ENCODE measurements at regions not wholly inside any gene's neighbourhood (a gene's known extent, or its start where the extent isn't known, plus 50 kb on each side); places are given as distances from the start of the nearest gene placed in this dataset.

DNA sequence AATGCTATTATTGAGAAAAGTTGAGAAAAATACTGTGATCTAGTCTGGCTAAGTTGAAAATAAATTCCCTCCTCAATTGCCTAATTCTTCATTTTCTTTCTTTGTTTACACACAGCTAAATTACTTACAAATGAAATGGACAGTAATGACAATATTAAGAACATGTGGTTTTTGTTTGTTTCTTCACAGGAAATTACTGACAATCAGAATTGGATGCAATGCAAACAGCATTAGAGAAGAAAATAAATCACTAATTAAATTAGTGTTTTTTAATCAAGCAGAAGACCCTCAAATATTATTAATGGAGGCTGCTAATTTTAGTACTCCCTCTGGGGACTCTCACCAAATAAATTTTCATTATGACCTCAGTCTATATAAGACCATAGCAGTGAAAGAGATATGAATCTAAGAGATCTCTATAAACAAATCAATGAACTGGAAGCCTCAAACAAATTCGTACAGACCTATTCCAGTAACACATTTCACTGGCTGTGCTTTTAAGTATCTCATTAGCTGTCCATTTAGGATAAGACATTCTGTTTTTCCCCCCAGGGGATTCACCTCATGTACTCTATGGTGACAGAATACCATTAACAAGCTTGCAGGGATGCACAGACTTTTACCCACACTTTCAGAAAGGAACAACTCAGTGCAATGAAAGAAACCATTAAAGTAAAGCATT lies 202.0 kb upstream of the DGKB start:
- Histone ChIP-seq H3K4me3 (no peak overlapping the region), H3K27ac (no peak overlapping the region), H3K36me3 (ENCODE audit: low read depth, missing control alignments) (no peaks in the 10 kb centered on the region), H3K9me3 (no peaks in the 10 kb centered on the region), H3K27me3 (no peaks in the 10 kb centered on the region), H3K4me1 (no peaks in the 10 kb centered on the region)
- DNase-seq: no peak
- TF ChIP-seq POLR2A (IDR thresholded peaks at IDR 0.05): no peak
- TF ChIP-seq, protein P1, sequence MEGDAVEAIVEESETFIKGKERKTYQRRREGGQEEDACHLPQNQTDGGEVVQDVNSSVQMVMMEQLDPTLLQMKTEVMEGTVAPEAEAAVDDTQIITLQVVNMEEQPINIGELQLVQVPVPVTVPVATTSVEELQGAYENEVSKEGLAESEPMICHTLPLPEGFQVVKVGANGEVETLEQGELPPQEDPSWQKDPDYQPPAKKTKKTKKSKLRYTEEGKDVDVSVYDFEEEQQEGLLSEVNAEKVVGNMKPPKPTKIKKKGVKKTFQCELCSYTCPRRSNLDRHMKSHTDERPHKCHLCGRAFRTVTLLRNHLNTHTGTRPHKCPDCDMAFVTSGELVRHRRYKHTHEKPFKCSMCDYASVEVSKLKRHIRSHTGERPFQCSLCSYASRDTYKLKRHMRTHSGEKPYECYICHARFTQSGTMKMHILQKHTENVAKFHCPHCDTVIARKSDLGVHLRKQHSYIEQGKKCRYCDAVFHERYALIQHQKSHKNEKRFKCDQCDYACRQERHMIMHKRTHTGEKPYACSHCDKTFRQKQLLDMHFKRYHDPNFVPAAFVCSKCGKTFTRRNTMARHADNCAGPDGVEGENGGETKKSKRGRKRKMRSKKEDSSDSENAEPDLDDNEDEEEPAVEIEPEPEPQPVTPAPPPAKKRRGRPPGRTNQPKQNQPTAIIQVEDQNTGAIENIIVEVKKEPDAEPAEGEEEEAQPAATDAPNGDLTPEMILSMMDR (IDR thresholded peaks at IDR 0.05): no peak
- 23 to 36% methylated on average over 1 of the region's 1 CpG for WGBS, 2 donors
- intact Hi-C loops (cut with DNase I; ENCODE audit: low total_unique reads): no loop called here

DNA sequence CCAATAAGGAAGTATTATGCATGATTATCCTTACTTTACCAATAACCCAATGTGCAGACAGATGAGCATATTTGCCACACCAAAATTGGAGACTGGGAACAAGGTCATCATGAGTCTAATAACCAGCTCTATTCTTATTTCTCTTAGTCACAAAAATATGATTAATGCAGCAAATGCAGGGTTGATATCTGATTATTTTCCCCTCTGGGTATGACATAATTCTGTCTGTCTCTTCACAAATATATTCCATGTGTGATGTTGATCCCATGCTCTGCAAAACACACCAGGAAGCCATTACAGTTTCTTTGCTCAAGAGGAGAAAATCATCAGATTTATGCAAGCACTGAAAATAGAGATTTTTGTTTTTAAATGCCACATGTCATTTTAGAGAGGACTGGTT lies 196.5 kb upstream of the DGKB start:
- no peak overlapping the region for H3K27ac ChIP-seq
- no peaks in the 10 kb centered on the region for H3K9me3 ChIP-seq
- no peak overlapping the region for H3K4me3 ChIP-seq
- TF ChIP-seq, protein P1 (IDR thresholded peaks at IDR 0.05): no peak
- no peaks in the 10 kb centered on the region for H3K36me3 ChIP-seq (ENCODE audit: low read depth, missing control alignments)
- intact Hi-C loops (cut with DNase I; ENCODE audit: low total_unique reads): no loop called here
- no peaks in the 10 kb centered on the region for H3K27me3 ChIP-seq
- no peaks in the 10 kb centered on the region for H3K4me1 ChIP-seq
- DNase-seq: no peak

DNA sequence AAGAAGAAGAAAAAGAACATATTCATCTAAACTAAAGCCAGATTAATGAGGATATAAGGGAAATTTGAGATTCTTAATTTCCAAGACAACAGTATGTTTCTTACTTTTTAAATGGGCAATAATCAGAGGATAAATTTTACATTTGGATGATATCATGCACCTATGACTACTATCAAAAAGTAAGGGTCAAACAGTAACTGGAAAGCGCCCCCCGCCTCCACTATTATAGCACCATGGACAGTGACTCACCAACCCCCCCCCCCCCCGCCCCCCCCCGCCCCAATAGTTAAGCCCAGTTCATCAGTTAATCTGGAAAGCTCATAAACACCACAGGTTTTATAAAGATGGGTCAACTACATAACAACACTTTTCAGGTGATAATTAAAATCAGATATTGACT lies 194.3 kb upstream of the DGKB start:
- intact Hi-C loops (cut with DNase I; ENCODE audit: low total_unique reads): no loop called here
- H3K27ac ChIP-seq: no peak overlapping the region
- TF ChIP-seq POLR2A (IDR thresholded peaks at IDR 0.05): no peak
- TF ChIP-seq, protein P1 (IDR thresholded peaks at IDR 0.05): no peak
- 62 to 65% methylated on average over 4 of the region's 4 CpGs for WGBS, 2 donors
- H3K4me1 ChIP-seq: no peaks in the 10 kb centered on the region
- H3K9me3 ChIP-seq: no peaks in the 10 kb centered on the region
- H3K4me3 ChIP-seq: no peak overlapping the region
- no peaks in the 10 kb centered on the region for H3K27me3 ChIP-seq
- DNase-seq: no peak
- H3K36me3 ChIP-seq (ENCODE audit: low read depth, missing control alignments): no peaks in the 10 kb centered on the region

DNA sequence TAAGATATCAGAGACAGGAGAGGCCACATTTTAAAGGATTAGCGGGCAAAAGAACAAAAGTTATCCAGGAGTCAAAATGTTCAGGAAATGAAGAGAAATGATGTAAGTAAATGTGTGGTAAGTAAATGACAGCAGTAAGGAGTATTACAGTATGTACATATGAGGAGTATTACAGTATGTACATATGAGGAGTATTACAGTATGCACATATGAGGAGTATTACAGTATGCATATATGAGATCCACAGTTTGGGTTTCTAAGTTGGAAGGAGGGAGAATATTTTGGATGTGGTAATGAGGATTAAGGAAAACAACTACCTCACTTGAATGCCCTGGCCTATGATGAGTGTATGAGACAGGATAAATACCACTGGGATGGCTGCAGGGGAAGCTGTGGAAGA lies 192.4 kb upstream of the DGKB start:
- intact Hi-C loops (cut with DNase I; ENCODE audit: low total_unique reads): no loop called here
- 95 to 96% methylated on average over 1 of the region's 1 CpG for WGBS, 2 donors
- no peak for TF ChIP-seq POLR2A (IDR thresholded peaks at IDR 0.05)

DNA sequence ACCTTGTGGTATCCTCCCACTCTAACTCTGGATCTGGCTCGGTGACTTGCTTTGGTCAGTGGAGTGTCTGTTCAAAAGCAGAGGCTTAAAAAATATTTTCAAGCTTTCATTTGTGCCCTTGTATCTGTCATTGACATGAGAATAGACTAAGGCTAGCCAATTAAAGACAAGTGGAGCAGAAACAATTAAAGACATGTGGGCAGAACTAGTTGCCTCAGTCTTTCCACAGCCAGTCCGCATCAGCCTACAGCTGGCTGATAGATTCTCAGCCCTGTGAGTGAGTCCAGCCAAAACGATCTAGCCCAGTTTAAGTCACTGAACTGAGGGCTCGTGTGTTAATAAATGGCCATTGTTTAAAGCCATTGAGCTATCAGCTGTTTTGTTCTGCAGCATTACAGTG lies 185.2 kb upstream of the DGKB start:
- TF ChIP-seq, protein P1 (IDR thresholded peaks at IDR 0.05): no peak
- no peak for TF ChIP-seq POLR2A (IDR thresholded peaks at IDR 0.05)
- no peaks in the 10 kb centered on the region for H3K9me3 ChIP-seq
- H3K27ac ChIP-seq: no peak overlapping the region
- H3K4me3 ChIP-seq: no peak overlapping the region
- H3K36me3 ChIP-seq (ENCODE audit: low read depth, missing control alignments): no peaks in the 10 kb centered on the region
- intact Hi-C loops (cut with DNase I; ENCODE audit: low total_unique reads): no loop called here
- no peak for DNase-seq
- WGBS, 2 donors: 53 to 55% methylated on average over 4 of the region's 4 CpGs
- H3K27me3 ChIP-seq: no peaks in the 10 kb centered on the region
- no peaks in the 10 kb centered on the region for H3K4me1 ChIP-seq

More for the DNA sequence above, 192.4 kb upstream of the DGKB start:
- Histone ChIP-seq H3K36me3 (ENCODE audit: low read depth, missing control alignments) (no peaks in the 10 kb centered on the region), H3K27me3 (no peaks in the 10 kb centered on the region), H3K4me1 (no peaks in the 10 kb centered on the region), H3K9me3 (no peaks in the 10 kb centered on the region), H3K4me3 (no peak overlapping the region), H3K27ac (no peak overlapping the region)
- DNase-seq: no peak
